HepG2 (cell line): ENCODE measurements at regions not wholly inside any gene's neighbourhood (a gene's known extent, or its start where the extent isn't known, plus 50 kb on each side); places are given as distances from the start of the nearest gene placed in this dataset.

Experiments
- ATAC-seq: fragments of 200-7000 bp; cut with Tn5 transposase; 3 replicates; pipeline ENCODE4 v1.9.1; 2020; ENCODE audit warnings: mild to moderate bottlenecking, moderate library complexity
- BruUV-seq: library from RNA; stranded (reverse); fragments of 400-500 nt; replicated peaks from 2 replicates; lab custom pipeline; 2021; lab: Mats Ljungman, UMichigan
- CTCF ChIA-PET: fragments of 300-600 bp; formaldehyde crosslinking; extraction: SDS; loops from one replicate; lab custom pipeline; 2021; ENCODE audit warnings: low total read pairs, inconsistent platforms, low intra/inter-chr PET ratio; lab: Yijun Ruan, JAX
- POLR2A ChIA-PET: fragments of 350-600 bp; sonication (Branson Sonifier 250); formaldehyde crosslinking; loops from one replicate; lab custom pipeline; 2020; ENCODE audit warnings: antibody characterized with exemption, inconsistent platforms; lab: Yijun Ruan, JAX
- DNase-seq: peaks from one replicate; pipeline ENCODE4 v3.0.0-alpha.2; 2015; ENCODE audit warnings: low spot score
- FAIRE-seq: peaks from 3 replicates; lab custom pipeline; 2011; peaks lifted over from hg19 to GRCh38; lab: Jason Lieb, UNC
- H2AFZ ChIP-seq: one replicate; pipeline ENCODE4 v1.6.1; 2011; ENCODE audit warnings: low read length, inconsistent platforms
- H3K27ac ChIP-seq: fragments of 300-600 bp; 3 replicates; pipeline ENCODE4 v1.8.0; 2011; ENCODE audit warnings: mixed run types, mild to moderate bottlenecking, mixed read lengths, low read length, inconsistent platforms; ENCODE audit not compliant: insufficient read depth; ENCODE audit errors: extremely low read length
- H3K27me3 ChIP-seq, 2 experiments: fragments of 200-600 bp in 1 of 2; 2 replicates in 1 of 2; 3 replicates in 1 of 2; pipeline versions ENCODE4 v1.6.0 to v1.8.0; 2011; ENCODE audit warnings: low read length in 2 of 2, mild to moderate bottlenecking in 2 of 2, moderate library complexity in 2 of 2, inconsistent platforms in 1 of 2; ENCODE audit not compliant: insufficient read depth in 2 of 2, control insufficient read depth in 1 of 2
- H3K36me3 ChIP-seq, 2 experiments: fragments of 200-600 bp in 1 of 2; replicated peaks in 1 of 2; 2 replicates in 1 of 2; 3 replicates in 1 of 2; pipeline versions ENCODE4 v1.5.1 to v1.8.0; 2011; ENCODE audit warnings: low read length in 2 of 2, inconsistent platforms in 1 of 2; ENCODE audit not compliant: insufficient read depth in 2 of 2, control insufficient read depth in 1 of 2
- H3K4me1 ChIP-seq: 2 replicates; pipeline ENCODE4 v1.5.1; 2012; ENCODE audit warnings: low read length, inconsistent platforms; ENCODE audit not compliant: insufficient read depth
- H3K4me2 ChIP-seq: 2 replicates; pipeline ENCODE4 v1.6.0; 2011; ENCODE audit warnings: low read depth, low read length, inconsistent platforms
- H3K4me3 ChIP-seq, 3 experiments: fragments of 200-600 bp in 1 of 3; sonication (generic), shearing (Covaris generic) in 1 of 3; replicated peaks in 1 of 3; 2 replicates each; pipeline ENCODE4 v1.5.1; 2011 to 2016; ENCODE audit warnings: low read length in 3 of 3, inconsistent platforms in 2 of 3, low read depth in 2 of 3, mild to moderate bottlenecking in 2 of 3, control low read depth in 1 of 3, mixed read lengths in 1 of 3; ENCODE audit not compliant: insufficient read depth in 1 of 3
- H3K79me2 ChIP-seq: one replicate; pipeline ENCODE4 v1.6.1; 2011; ENCODE audit warnings: low read length, inconsistent platforms; ENCODE audit not compliant: insufficient read depth
- H3K9ac ChIP-seq: 2 replicates; pipeline ENCODE4 v1.6.0; 2011; ENCODE audit warnings: mild to moderate bottlenecking, low read depth, low read length, inconsistent platforms; ENCODE audit not compliant: insufficient read depth
- H3K9me3 ChIP-seq: 2 replicates; pipeline ENCODE4 v1.5.1; 2012; ENCODE audit warnings: mild to moderate bottlenecking, low read length
- H4K20me1 ChIP-seq: 2 replicates; pipeline ENCODE4 v1.6.0; 2011; ENCODE audit warnings: inconsistent platforms, mild to moderate bottlenecking, low read length, moderate library complexity; ENCODE audit not compliant: insufficient read depth
- ZBTB38 ChIP-seq: sonication (generic); formaldehyde crosslinking; IDR thresholded peaks from 2 replicates; pipeline ENCODE4 v1.5.1; 2020; ENCODE audit warnings: mild to moderate bottlenecking, missing genetic modification reagents
- ZNF550 ChIP-seq: sonication (generic); formaldehyde crosslinking; IDR thresholded peaks from 2 replicates; pipeline ENCODE4 v1.4.0; 2020; ENCODE audit warnings: mild to moderate bottlenecking, missing genetic modification reagents, borderline replicate concordance
- WGBS: methylation state at CpG from one replicate; pipeline ENCODE4 v1.1.6; 2017; ENCODE audit warnings: low lambda C conversion rate; 5-methylcytosine and 5-hydroxymethylcytosine counted together
- in situ Hi-C: cut with HindIII; loops from 2 replicates; pipeline ENCODE4 v1.10.0; 2017; ENCODE audit warnings: low pct_unique_long_range_greater_than_20kb; ENCODE audit not compliant: extremely low pct_ligation_motif_present
- intact Hi-C: fragments of 100-400 bp; cut with micrococcal nuclease; formaldehyde crosslinking; loops from one replicate; pipeline ENCODE4 v1.10.0; 2022; ENCODE audit not compliant: unreplicated experiment
- TF ChIP-seq, protein P1 (sequence below): sonication (generic); formaldehyde crosslinking; IDR thresholded peaks from 2 replicates; pipeline ENCODE4 v1.4.0; 2020; ENCODE audit warnings: missing genetic modification reagents

DNA sequence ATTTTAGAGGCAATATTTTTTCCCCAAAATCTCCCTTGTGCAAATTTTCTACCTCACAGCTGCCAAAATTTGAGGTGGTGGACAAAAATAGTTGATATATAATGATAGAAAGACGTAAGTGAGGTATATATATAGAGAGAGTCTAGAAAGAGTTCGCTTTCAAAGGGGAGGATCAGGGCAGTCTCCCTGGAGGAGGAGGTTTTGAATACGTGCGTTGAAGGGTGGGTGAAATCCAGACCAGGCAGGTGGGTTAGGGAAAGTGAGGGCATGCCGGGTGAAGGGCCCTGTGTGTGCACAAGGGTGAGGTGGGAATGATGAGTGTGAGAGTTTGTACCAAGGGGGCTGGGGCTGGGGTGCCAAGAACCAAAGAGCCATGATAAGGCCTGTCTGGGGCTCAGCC is 100.2 kb downstream of the CEBPB start:
- 94% methylated on average over 5 of the region's 5 CpGs for WGBS
- POLR2A ChIA-PET: interaction anchor here (1.7 to 7.8 kb wide), 2 partner anchors 16 to 101 kb away, joined by 3 to 178 read pairs; partner anchors contain the start of gene CEBPB
- BruUV-seq: no TSS peak
- Histone ChIP-seq H3K4me1 (peaks cover 64% of the 10 kb centered on the region), H3K27me3 (no peaks in the 10 kb centered on the region), H3K9me3 (no peaks in the 10 kb centered on the region), H3K27ac (peak overlapping the region; percentile 77), H2AFZ (no peak overlapping the region), H3K4me2 (no peak overlapping the region), H3K4me3 (no peak overlapping the region), H4K20me1 (no peaks in the 10 kb centered on the region), H3K79me2 (no peaks in the 10 kb centered on the region), H3K9ac (peak overlapping the region; percentile 9; the same call in 1 of the 2 replicates), H3K36me3 (no peaks in the 10 kb centered on the region)
- in situ Hi-C loops: loop anchor here (5.0 kb wide), 1 partner anchor 111 kb away; no protein-coding TSS in a partner anchor
- DNase-seq (no peak), ATAC-seq (no peak), FAIRE-seq (no peak)
- TF ChIP-seq, protein P1, sequence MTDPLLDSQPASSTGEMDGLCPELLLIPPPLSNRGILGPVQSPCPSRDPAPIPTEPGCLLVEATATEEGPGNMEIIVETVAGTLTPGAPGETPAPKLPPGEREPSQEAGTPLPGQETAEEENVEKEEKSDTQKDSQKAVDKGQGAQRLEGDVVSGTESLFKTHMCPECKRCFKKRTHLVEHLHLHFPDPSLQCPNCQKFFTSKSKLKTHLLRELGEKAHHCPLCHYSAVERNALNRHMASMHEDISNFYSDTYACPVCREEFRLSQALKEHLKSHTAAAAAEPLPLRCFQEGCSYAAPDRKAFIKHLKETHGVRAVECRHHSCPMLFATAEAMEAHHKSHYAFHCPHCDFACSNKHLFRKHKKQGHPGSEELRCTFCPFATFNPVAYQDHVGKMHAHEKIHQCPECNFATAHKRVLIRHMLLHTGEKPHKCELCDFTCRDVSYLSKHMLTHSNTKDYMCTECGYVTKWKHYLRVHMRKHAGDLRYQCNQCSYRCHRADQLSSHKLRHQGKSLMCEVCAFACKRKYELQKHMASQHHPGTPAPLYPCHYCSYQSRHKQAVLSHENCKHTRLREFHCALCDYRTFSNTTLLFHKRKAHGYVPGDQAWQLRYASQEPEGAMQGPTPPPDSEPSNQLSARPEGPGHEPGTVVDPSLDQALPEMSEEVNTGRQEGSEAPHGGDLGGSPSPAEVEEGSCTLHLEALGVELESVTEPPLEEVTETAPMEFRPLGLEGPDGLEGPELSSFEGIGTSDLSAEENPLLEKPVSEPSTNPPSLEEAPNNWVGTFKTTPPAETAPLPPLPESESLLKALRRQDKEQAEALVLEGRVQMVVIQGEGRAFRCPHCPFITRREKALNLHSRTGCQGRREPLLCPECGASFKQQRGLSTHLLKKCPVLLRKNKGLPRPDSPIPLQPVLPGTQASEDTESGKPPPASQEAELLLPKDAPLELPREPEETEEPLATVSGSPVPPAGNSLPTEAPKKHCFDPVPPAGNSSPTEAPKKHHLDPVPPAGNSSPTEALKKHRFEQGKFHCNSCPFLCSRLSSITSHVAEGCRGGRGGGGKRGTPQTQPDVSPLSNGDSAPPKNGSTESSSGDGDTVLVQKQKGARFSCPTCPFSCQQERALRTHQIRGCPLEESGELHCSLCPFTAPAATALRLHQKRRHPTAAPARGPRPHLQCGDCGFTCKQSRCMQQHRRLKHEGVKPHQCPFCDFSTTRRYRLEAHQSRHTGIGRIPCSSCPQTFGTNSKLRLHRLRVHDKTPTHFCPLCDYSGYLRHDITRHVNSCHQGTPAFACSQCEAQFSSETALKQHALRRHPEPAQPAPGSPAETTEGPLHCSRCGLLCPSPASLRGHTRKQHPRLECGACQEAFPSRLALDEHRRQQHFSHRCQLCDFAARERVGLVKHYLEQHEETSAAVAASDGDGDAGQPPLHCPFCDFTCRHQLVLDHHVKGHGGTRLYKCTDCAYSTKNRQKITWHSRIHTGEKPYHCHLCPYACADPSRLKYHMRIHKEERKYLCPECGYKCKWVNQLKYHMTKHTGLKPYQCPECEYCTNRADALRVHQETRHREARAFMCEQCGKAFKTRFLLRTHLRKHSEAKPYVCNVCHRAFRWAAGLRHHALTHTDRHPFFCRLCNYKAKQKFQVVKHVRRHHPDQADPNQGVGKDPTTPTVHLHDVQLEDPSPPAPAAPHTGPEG (CRISPR knock-in tag): no peak
- 0 out of 2 replicates have a peak, but pooled peaks have one; percentile 4 for TF ChIP-seq ZBTB38 (CRISPR knock-in tag)
- 0 out of 2 replicates have a peak, but pooled peaks have one; percentile 18 for TF ChIP-seq ZNF550
- intact Hi-C loops: loop anchor here (5.0 kb wide), 1 partner anchor 41 kb away; no protein-coding TSS in a partner anchor
- CTCF ChIA-PET: no interaction called here
